BLaER1 (cell line): ENCODE measurements at regions not wholly inside any gene's neighbourhood (a gene's known extent, or its start where the extent isn't known, plus 50 kb on each side); places are given as distances from the start of the nearest gene placed in this dataset.

ENCODE experiments used
- H3K27ac ChIP-seq: shearing (Covaris generic); formaldehyde crosslinking; 2 replicates; pipeline ENCODE4 v1.8.1; 2022
- H3K27me3 ChIP-seq: shearing (Covaris generic); formaldehyde crosslinking; 2 replicates; pipeline ENCODE4 v1.8.1; 2022
- H3K36me3 ChIP-seq: shearing (Covaris generic); formaldehyde crosslinking; 2 replicates; pipeline ENCODE4 v1.8.1; 2022
- H3K4me1 ChIP-seq: shearing (Covaris generic); formaldehyde crosslinking; 2 replicates; pipeline ENCODE4 v1.8.1; 2022
- H3K4me2 ChIP-seq: shearing (Covaris generic); formaldehyde crosslinking; 2 replicates; pipeline ENCODE4 v1.8.1; 2022
- H3K4me3 ChIP-seq: shearing (Covaris generic); formaldehyde crosslinking; 2 replicates; pipeline ENCODE4 v1.8.1; 2022
- H3K9ac ChIP-seq: shearing (Covaris generic); formaldehyde crosslinking; 2 replicates; pipeline ENCODE4 v1.8.1; 2022
- H3K9me3 ChIP-seq: shearing (Covaris generic); formaldehyde crosslinking; 2 replicates; pipeline ENCODE4 v1.8.1; 2022
- H4K20me1 ChIP-seq: shearing (Covaris generic); formaldehyde crosslinking; 2 replicates; pipeline ENCODE4 v1.8.1; 2022
- Cebpa-rat ChIP-seq: shearing (Covaris generic); IDR thresholded peaks from 2 replicates; pipeline ENCODE4 v1.8.1; 2022

GRCh38 chr15:69593981-69594966, 141.7 kb downstream of the RPLP1 start:
- no peak overlapping the region for H3K4me3 ChIP-seq
- H3K9me3 ChIP-seq: no peaks in the 10 kb centered on the region
- H3K27me3 ChIP-seq: no peaks in the 10 kb centered on the region
- peaks cover 19% of the 10 kb centered on the region for H3K4me1 ChIP-seq
- H3K9ac ChIP-seq: no peak overlapping the region
- H4K20me1 ChIP-seq: no peaks in the 10 kb centered on the region
- peak overlapping the region; percentile 81 for H3K4me2 ChIP-seq
- H3K27ac ChIP-seq: no peak overlapping the region
- no peak for TF ChIP-seq Cebpa-rat
- H3K36me3 ChIP-seq: no peaks in the 10 kb centered on the region

GRCh38 chr15:69595009-69595791, 142.6 kb downstream of the RPLP1 start:
- Histone ChIP-seq H4K20me1 (no peaks in the 10 kb centered on the region), H3K4me2 (peak overlapping the region; percentile 81), H3K4me3 (no peak overlapping the region), H3K9me3 (no peaks in the 10 kb centered on the region), H3K4me1 (peaks cover 19% of the 10 kb centered on the region), H3K9ac (no peak overlapping the region), H3K36me3 (no peaks in the 10 kb centered on the region), H3K27me3 (no peaks in the 10 kb centered on the region), H3K27ac (no peak overlapping the region)
- no peak for TF ChIP-seq Cebpa-rat

GRCh38 chr15:69597061-69597592, 144.5 kb downstream of the RPLP1 start:
- Histone ChIP-seq H3K4me1 (peaks cover 19% of the 10 kb centered on the region), H3K9me3 (no peaks in the 10 kb centered on the region), H3K4me2 (no peak overlapping the region), H3K4me3 (no peak overlapping the region), H3K36me3 (no peaks in the 10 kb centered on the region), H3K27ac (no peak overlapping the region), H4K20me1 (no peaks in the 10 kb centered on the region), H3K9ac (no peak overlapping the region), H3K27me3 (0 out of 2 replicates have a peak, but pooled peaks cover 3% of the 10 kb centered on the region)
- TF ChIP-seq Cebpa-rat: no peak

- Histone ChIP-seq H3K27ac (no peak overlapping the region), H3K9me3 (no peaks in the 10 kb centered on the region), H3K4me1 (peaks cover 18% of the 10 kb centered on the region), H3K27me3 (0 out of 2 replicates have a peak, but pooled peaks cover 3% of the 10 kb centered on the region), H3K4me2 (no peak overlapping the region), H3K9ac (no peak overlapping the region), H3K4me3 (no peak overlapping the region), H3K36me3 (no peaks in the 10 kb centered on the region), H4K20me1 (no peaks in the 10 kb centered on the region)
- no peak for TF ChIP-seq Cebpa-rat
These were observed 146.7 kb downstream of the RPLP1 start for GRCh38 chr15:69599271-69599670.

- no peaks in the 10 kb centered on the region for H3K36me3 ChIP-seq
- no peak overlapping the region for H3K4me3 ChIP-seq
- H3K4me1 ChIP-seq: peaks cover 5% of the 10 kb centered on the region
- no peak overlapping the region for H3K9ac ChIP-seq
- TF ChIP-seq Cebpa-rat: no peak
- H3K27me3 ChIP-seq: 0 out of 2 replicates have a peak, but pooled peaks cover 3% of the 10 kb centered on the region
- no peak overlapping the region for H3K27ac ChIP-seq
- H3K4me2 ChIP-seq: no peak overlapping the region
- no peaks in the 10 kb centered on the region for H3K9me3 ChIP-seq
- no peaks in the 10 kb centered on the region for H4K20me1 ChIP-seq
These were observed 148.0 kb downstream of the RPLP1 start for GRCh38 chr15:69600556-69601085.

- H3K4me1 ChIP-seq: no peaks in the 10 kb centered on the region
- H3K27me3 ChIP-seq: 0 out of 2 replicates have a peak, but pooled peaks cover 3% of the 10 kb centered on the region
- H3K36me3 ChIP-seq: no peaks in the 10 kb centered on the region
- no peak overlapping the region for H3K9ac ChIP-seq
- TF ChIP-seq Cebpa-rat: no peak
- no peak overlapping the region for H3K4me2 ChIP-seq
- no peak overlapping the region for H3K27ac ChIP-seq
- H3K4me3 ChIP-seq: no peak overlapping the region
- no peaks in the 10 kb centered on the region for H4K20me1 ChIP-seq
- H3K9me3 ChIP-seq: no peaks in the 10 kb centered on the region
These were observed 149.3 kb downstream of the RPLP1 start for GRCh38 chr15:69601711-69602504.

- 0 out of 2 replicates have a peak, but pooled peaks cover 3% of the 10 kb centered on the region for H3K27me3 ChIP-seq
- no peaks in the 10 kb centered on the region for H4K20me1 ChIP-seq
- TF ChIP-seq Cebpa-rat: no peak
- H3K9me3 ChIP-seq: no peaks in the 10 kb centered on the region
- H3K36me3 ChIP-seq: no peaks in the 10 kb centered on the region
- H3K4me3 ChIP-seq: no peak overlapping the region
- no peak overlapping the region for H3K27ac ChIP-seq
- H3K9ac ChIP-seq: no peak overlapping the region
- no peaks in the 10 kb centered on the region for H3K4me1 ChIP-seq
- H3K4me2 ChIP-seq: no peak overlapping the region
These were observed 150.3 kb downstream of the RPLP1 start for GRCh38 chr15:69602921-69603320.

GRCh38 chr15:69603369-69604071, 150.9 kb downstream of the RPLP1 start:
- Histone ChIP-seq H3K27ac (no peak overlapping the region), H3K4me1 (no peaks in the 10 kb centered on the region), H3K4me3 (no peak overlapping the region), H4K20me1 (no peaks in the 10 kb centered on the region), H3K36me3 (no peaks in the 10 kb centered on the region), H3K9me3 (no peaks in the 10 kb centered on the region), H3K27me3 (0 out of 2 replicates have a peak, but pooled peaks cover 3% of the 10 kb centered on the region), H3K4me2 (no peak overlapping the region), H3K9ac (no peak overlapping the region)
- no peak for TF ChIP-seq Cebpa-rat
